Peyer's patch (tissue), 4 donors: ENCODE measurements at regions not wholly inside any gene's neighbourhood (a gene's known extent, or its start where the extent isn't known, plus 50 kb on each side); places are given as distances from the start of the nearest gene placed in this dataset.

ENCODE experiments used
- POLR2A ChIP-seq, 2 donors: fragments of 450-650 bp; IDR thresholded peaks; one replicate each; pipeline ENCODE4 v1.5.1; 2017; ENCODE audit warnings: antibody characterized with exemption in 2 of 2, mild to moderate bottlenecking in 2 of 2, moderate library complexity in 2 of 2
- TF ChIP-seq, protein P1 (sequence below), 6 experiments: fragments of 450-650 bp in 4 of 6; fragments of 200-600 bp in 2 of 6; sonication (generic) in 1 of 6; IDR thresholded peaks; one replicate each; pipeline ENCODE4 v1.5.1; 2017 to 2019; ENCODE audit warnings: antibody characterized with exemption in 6 of 6, mild to moderate bottlenecking in 3 of 6, moderate library complexity in 1 of 6

DNA sequence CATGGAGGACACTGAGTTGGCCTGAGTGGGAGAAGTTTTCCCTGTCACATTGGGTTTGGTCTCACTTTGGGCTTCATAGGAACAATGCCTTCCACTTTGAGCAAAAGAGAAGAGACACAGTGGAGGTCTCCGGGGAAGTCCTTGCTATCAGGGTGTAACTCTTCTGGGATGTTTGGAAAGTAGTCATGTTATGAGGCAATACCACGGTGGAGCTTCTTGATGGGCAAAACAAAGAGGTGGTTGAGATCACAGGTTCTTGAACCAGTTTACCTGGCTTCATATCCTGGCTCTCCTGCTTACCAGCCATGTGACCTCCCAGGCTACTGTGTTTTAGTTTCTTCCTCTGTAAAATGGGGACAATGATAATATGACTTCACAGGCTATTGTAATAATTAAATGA lies 478.6 kb downstream of the SLC4A3 start:
- TF ChIP-seq, protein P1, sequence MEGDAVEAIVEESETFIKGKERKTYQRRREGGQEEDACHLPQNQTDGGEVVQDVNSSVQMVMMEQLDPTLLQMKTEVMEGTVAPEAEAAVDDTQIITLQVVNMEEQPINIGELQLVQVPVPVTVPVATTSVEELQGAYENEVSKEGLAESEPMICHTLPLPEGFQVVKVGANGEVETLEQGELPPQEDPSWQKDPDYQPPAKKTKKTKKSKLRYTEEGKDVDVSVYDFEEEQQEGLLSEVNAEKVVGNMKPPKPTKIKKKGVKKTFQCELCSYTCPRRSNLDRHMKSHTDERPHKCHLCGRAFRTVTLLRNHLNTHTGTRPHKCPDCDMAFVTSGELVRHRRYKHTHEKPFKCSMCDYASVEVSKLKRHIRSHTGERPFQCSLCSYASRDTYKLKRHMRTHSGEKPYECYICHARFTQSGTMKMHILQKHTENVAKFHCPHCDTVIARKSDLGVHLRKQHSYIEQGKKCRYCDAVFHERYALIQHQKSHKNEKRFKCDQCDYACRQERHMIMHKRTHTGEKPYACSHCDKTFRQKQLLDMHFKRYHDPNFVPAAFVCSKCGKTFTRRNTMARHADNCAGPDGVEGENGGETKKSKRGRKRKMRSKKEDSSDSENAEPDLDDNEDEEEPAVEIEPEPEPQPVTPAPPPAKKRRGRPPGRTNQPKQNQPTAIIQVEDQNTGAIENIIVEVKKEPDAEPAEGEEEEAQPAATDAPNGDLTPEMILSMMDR (IDR thresholded peaks at IDR 0.05) = no peak
- TF ChIP-seq POLR2A (IDR thresholded peaks at IDR 0.05) = no peak
